ENCODE measurements at regions not wholly inside any gene's neighbourhood (a gene's known extent, or its start where the extent isn't known, plus 50 kb on each side); places are given as distances from the start of the nearest gene placed in this dataset.

DNA sequence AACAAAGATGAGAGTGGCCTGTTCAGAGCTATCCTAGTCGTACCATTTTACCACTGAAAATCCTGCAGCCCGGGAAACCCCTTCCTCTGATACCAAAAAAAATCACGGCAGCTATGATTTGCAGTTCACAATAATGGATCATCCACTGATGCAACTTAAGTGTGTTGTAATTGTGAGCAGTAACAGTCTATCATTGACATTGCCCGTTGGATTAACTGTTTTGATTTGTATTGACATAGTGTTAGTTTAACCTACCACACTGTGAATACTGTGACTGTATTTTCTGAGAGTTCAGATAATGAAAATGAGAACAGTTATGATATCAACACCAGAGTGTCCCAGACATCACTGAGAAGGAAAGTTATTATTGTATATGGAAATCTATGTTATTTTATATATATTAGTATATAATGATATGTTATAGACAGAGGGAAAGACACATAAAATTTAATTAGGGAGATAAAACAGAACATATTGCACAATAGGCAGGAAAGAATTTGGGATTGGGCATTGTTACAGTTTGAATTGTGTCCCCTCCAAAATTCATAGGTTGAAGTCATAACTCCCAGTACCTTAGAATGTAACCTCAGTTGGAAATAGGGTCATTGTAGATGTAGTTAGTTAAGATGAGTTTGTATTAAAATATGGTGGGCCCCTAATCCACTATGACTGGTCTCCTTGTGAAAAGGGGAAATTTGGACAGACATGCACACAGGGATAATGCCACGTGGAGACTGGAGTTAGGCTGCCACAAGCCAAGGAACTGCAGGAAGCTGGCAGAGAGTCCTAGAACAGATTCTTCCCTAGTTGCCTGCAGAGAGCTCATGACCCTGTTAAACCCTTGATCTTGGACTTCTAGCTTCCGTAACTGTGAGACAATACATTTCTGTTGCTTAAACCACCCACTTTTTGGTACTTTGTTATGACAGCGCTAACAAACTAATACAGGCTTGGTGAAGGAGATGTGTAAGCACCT lies 54.4 kb downstream of the TLCD4 start:
- H3K36me3 Mint-ChIP-seq (ENCODE audit: insufficient read depth in 1 of 3, low read depth in 3 of 3) = peaks cover 0 to 14% (median 8%) of the 10 kb centered on the region in 3 experiments; a peak in 5 of 7 replicates
- Histone ChIP-seq H2BK12ac (ENCODE audit: insufficient read length, low read depth, low read length) (no peak overlapping the region), H3K4ac (ENCODE audit: low read depth, low read length) (no peak overlapping the region), H3K56ac (ENCODE audit: insufficient read length, low read depth, low read length) (no peak overlapping the region), H3K23me2 (ENCODE audit: insufficient read length, low read depth, low read length, poor library complexity, severe bottlenecking) (no peaks in the 10 kb centered on the region), H2AK5ac (ENCODE audit: insufficient read length, low read length) (no peak overlapping the region), H4K20me1 (ENCODE audit: control insufficient read depth, insufficient read depth, insufficient read length) (no peaks in the 10 kb centered on the region), H3K79me2 (ENCODE audit: insufficient read depth, low read length) (no peaks in the 10 kb centered on the region), H3K4me1 (ENCODE audit: insufficient read depth, low read length) (no peaks in the 10 kb centered on the region), H3K23ac (ENCODE audit: insufficient read length, low read depth, low read length) (no peak overlapping the region), H4K8ac (replicated peaks; ENCODE audit: insufficient read length, low read depth, low read length) (no peak overlapping the region), H3K79me1 (ENCODE audit: insufficient read depth, low read depth, low read length, poor library complexity, severe bottlenecking) (no peaks in the 10 kb centered on the region), H3K27ac (ENCODE audit: insufficient read length, low read depth, low read length) (no peak overlapping the region), H2BK120ac (ENCODE audit: low read depth, low read length, poor library complexity, severe bottlenecking) (no peak overlapping the region), H3K4me2 (ENCODE audit: insufficient read depth, insufficient read length, low read length) (no peak overlapping the region), H3K18ac (ENCODE audit: insufficient read length, low read depth, low read length) (no peak overlapping the region), H3K27me3 (ENCODE audit: insufficient read depth, low read length) (no peaks in the 10 kb centered on the region), H2BK20ac (ENCODE audit: low read depth, low read length, poor library complexity, severe bottlenecking) (no peak overlapping the region), H3K9ac (ENCODE audit: extremely low read depth, insufficient read length, low read length) (no peak overlapping the region), H3K14ac (ENCODE audit: insufficient read depth, low read length) (no peak overlapping the region), H2BK5ac (ENCODE audit: insufficient read length, low read length) (no peak overlapping the region), H4K91ac (ENCODE audit: insufficient read length, low read depth, low read length) (no peak overlapping the region), H2BK15ac (ENCODE audit: low read depth, low read length) (no peak overlapping the region), H4K5ac (ENCODE audit: insufficient read length, low read depth, low read length) (no peak overlapping the region), H3T11ph (ENCODE audit: low read length) (no peak overlapping the region), H3K9me3 (ENCODE audit: control insufficient read depth, low read depth, low read length) (no peaks in the 10 kb centered on the region), H2AFZ (ENCODE audit: low read length) (no peak overlapping the region)
- WGBS (ENCODE audit: extremely low coverage, insufficient read length, low lambda C conversion rate) = no CpG with 5 or more reads among the region's 7 CpGs
- DNase-seq = no peak
- no peak overlapping the region for H3K4me3 Mint-ChIP-seq
- H3K27me3 Mint-ChIP-seq (ENCODE audit: low read depth) = no peaks in the 10 kb centered on the region
- TF ChIP-seq, protein P1, sequence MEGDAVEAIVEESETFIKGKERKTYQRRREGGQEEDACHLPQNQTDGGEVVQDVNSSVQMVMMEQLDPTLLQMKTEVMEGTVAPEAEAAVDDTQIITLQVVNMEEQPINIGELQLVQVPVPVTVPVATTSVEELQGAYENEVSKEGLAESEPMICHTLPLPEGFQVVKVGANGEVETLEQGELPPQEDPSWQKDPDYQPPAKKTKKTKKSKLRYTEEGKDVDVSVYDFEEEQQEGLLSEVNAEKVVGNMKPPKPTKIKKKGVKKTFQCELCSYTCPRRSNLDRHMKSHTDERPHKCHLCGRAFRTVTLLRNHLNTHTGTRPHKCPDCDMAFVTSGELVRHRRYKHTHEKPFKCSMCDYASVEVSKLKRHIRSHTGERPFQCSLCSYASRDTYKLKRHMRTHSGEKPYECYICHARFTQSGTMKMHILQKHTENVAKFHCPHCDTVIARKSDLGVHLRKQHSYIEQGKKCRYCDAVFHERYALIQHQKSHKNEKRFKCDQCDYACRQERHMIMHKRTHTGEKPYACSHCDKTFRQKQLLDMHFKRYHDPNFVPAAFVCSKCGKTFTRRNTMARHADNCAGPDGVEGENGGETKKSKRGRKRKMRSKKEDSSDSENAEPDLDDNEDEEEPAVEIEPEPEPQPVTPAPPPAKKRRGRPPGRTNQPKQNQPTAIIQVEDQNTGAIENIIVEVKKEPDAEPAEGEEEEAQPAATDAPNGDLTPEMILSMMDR (conservative IDR thresholded peaks at IDR 0.05) = no peak
- peaks cover 4 to 5% of the 10 kb centered on the region in 2 experiments; a peak in 3 of 4 replicates for H3K4me1 Mint-ChIP-seq
- H3K9me3 Mint-ChIP-seq = no peaks in the 10 kb centered on the region
- H3K27ac Mint-ChIP-seq = no peak overlapping the region; a peak in 1 of 7 replicates
